HG03342 (cell line): ENCODE measurements at regions not wholly inside any gene's neighbourhood (a gene's known extent, or its start where the extent isn't known, plus 50 kb on each side); places are given as distances from the start of the nearest gene placed in this dataset.

Experiments used
- ATAC-seq: cut with Tn5 transposase; IDR thresholded peaks from one replicate; pipeline ENCODE4 v1.9.1; 2021; ENCODE audit warnings: mild to moderate bottlenecking, moderate library complexity; ENCODE audit not compliant: unreplicated experiment

GRCh38 chr7:47640265-47640664 is 58.4 kb upstream of the TNS3 start:
- no peak for ATAC-seq

- no peak for ATAC-seq
These were observed 57.7 kb upstream of the TNS3 start for GRCh38 chr7:47639495-47640110.

GRCh38 chr7:47638679-47639315 is 56.9 kb upstream of the TNS3 start:
- ATAC-seq: no peak

DNA sequence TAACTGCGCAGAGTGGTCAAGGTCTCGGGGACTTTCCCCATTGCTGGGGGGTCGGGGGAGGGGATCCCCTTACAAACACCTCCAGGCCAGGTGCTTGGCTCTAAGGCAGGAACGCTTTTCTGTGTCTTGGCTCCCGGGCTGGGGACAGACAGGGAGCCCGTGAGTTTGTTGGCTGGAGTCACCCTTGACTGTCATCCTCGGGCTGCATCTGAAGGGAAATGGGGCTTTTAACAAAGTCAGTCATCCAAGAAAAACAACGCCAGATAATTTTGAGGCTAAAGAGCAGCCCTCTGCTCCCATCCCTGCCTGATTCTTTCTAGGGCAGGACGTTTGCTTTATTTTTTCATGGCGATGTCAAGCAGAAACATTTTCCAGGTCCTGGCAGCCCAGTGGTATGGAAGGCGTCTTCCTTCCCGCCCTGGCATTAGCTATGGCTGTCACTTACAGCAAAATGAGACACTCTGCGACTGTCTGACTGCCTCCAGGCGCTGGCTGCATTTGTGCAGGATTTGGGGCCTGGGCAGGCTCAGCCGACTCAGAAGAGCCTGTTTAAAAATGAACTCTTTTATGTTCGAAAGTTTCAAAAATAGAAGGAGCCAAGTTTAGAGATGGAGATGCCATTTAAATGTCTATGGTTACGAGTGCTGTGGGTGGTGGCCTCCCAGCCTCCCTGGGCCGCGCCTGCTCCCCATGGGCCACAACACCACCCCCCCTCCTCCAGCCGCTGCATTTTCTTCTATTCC is 54.7 kb upstream of the TNS3 start:
- ATAC-seq: no peak

- ATAC-seq: no peak
These were observed 54.1 kb upstream of the TNS3 start for GRCh38 chr7:47636081-47636432.

DNA sequence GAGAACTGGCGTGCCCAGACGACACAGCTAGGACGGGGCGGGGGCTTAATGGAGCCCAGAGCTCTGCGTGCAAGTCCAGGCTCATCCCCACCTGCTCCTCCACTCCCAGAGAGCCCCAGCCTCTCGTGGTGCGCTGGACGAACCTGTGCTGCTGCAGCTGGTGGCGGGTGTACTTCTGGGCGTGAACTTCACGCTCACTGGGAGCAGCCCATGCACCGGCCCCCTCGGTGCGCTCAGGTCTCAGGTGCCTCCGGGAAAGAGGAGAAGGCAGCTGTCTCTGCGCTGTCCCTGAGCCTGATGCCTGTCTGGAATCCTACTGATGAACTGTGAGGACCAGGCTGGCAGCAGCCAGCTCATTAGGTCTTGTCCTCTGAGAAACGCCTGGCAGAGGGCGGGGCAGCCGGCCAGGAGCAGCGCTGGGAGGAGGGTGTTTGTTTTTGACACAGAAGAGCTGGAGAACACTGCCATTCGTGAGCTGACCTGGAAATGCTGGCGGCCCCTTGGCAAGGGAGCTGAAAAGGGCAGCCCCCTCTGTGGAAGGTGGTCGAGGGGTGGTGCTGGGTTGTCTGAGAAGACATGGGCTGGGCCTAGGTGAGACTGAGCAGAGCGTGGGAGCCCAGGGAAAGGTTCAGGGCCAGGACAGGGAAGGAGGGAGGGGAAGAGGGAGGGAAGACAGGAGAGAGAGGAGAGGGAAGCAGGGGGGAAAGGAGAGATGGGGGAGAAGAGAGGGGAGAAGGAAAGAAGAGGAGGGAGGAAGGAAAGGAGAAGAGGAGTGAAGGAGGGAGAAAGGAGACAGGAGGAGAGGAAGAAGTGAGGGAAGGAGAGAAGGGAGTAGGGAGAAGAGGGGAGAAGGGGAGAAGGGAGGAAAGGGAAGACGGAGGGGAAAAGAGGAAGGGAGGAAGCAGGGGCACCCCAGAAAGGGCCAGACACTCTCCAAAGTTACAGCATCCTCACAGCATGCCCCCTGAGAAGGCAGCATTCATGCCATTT is 53.5 kb upstream of the TNS3 start:
- ATAC-seq: no peak

DNA sequence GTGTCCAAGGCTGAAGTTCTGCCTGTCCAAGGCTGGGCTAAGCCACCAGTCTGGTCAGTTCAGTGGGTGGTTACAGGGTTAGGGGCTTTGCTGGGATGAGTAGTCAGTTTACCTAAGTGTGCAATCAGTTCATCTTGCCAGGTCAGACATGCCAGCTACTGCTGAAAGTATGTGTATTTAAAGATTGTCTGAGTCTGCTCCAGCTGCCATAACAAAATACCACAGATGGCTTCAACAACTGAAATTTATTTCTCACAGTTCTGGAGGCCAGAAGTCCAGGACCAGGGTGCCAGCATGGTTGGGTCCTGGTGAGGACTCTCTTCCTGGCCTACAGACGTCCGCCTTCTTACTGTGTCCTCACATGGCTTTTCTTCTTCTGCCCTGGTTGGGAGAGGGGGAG is 52.4 kb upstream of the TNS3 start:
- ATAC-seq: no peak

DNA sequence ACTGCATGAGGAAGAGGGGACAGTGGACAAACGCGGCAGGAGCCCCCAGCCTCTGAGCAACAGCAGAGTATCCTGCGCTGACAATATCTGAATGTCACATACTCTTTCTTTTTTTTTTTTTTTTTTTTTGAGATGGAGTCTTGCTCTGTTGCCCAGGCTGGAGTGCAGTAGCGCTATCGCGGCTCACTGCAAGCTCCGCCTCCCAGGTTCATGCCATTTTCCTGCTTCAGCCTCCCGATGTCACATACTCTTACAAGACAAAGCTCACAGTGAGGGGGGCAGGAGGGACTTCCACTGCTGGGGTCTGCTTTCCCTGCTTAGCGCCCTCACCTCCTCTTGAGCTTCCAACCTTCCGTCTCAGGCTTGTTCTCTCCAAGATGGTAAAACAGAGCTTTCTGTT is 51.2 kb upstream of the TNS3 start:
- no peak for ATAC-seq
